ENCODE measurements at regions not wholly inside any gene's neighbourhood (a gene's known extent, or its start where the extent isn't known, plus 50 kb on each side); places are given as distances from the start of the nearest gene placed in this dataset.

- DNase-seq (ENCODE audit: low read depth in 2 of 2): no peak
- no peak overlapping the region for H3K4me3 ChIP-seq (replicated peaks in 1 of 2; ENCODE audit: low read depth in 2 of 2, low read length in 2 of 2)
- no peak for TF ChIP-seq CTCF (IDR thresholded peaks at IDR 0.05; ENCODE audit: low read depth, low read length)
Measured at GRCh38 chr6:7484666-7485065, 56.8 kb upstream of the DSP start.

GRCh38 chr6:7486951-7487350 is 54.5 kb upstream of the DSP start:
- TF ChIP-seq CTCF (IDR thresholded peaks at IDR 0.05; ENCODE audit: low read depth, low read length): no peak

GRCh38 chr6:7488494-7488893 is 53.0 kb upstream of the DSP start:
- no peak for TF ChIP-seq CTCF (IDR thresholded peaks at IDR 0.05; ENCODE audit: low read depth, low read length)
- no peak overlapping the region for H3K4me3 ChIP-seq (replicated peaks in 1 of 2; ENCODE audit: low read depth in 2 of 2, low read length in 2 of 2)
- DNase-seq (ENCODE audit: low read depth in 2 of 2): no peak

More at GRCh38 chr6:7486951-7487350, 54.5 kb upstream of the DSP start:
- DNase-seq (ENCODE audit: low read depth in 2 of 2): no peak
- no peak overlapping the region for H3K4me3 ChIP-seq (replicated peaks in 1 of 2; ENCODE audit: low read depth in 2 of 2, low read length in 2 of 2)

- no peak overlapping the region for H3K4me3 ChIP-seq (replicated peaks in 1 of 2; ENCODE audit: low read depth in 2 of 2, low read length in 2 of 2)
- no peak for DNase-seq (ENCODE audit: low read depth in 2 of 2)
- no peak for TF ChIP-seq CTCF (IDR thresholded peaks at IDR 0.05; ENCODE audit: low read depth, low read length)
Measured at GRCh38 chr6:7489376-7489775, 52.1 kb upstream of the DSP start.

All from cardiac fibroblast (primary cell).